RPMI7951 (cell line): ENCODE measurements at regions not wholly inside any gene's neighbourhood (a gene's known extent, or its start where the extent isn't known, plus 50 kb on each side); places are given as distances from the start of the nearest gene placed in this dataset.
"Not testable (repeated sequence)": the region's sequence is repeated elsewhere in the genome, so short reads cannot be mapped to it uniquely, and the experiment has no call there.

Source experiments
- DNase-seq: peaks from one replicate; pipeline ENCODE4 v3.0.0-alpha.2; 2012; ENCODE audit warnings: low read depth

- peak; percentile 26 for DNase-seq
Observed at GRCh38 chrX:121642415-121642814, 595.0 kb downstream of the GLUD2 start.

- no peak for DNase-seq
Observed at GRCh38 chrX:121649417-121649816, 602.0 kb downstream of the GLUD2 start.

DNA sequence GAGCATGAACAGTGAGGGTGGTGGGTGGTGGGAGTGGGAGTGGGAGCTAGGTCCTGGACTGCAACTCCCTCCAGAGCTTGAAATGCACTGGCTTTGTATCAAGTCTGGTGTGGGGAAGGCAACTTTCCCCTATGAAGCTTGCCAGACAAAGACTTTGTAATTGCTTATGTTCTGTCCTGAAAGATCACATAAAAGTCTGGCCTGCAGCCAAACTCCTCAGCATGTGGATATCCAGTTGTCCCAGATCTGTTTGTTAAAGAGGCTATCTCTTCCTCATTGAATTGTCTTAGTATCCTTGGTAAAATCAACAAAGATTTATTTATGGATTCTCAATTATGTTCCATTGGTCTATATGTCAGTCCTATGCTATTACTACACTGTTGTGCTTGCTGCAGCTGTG, 607.9 kb downstream of the GLUD2 start:
- peak; percentile 1 for DNase-seq

GRCh38 chrX:121666171-121666570, 618.8 kb downstream of the GLUD2 start:
- DNase-seq = no peak

GRCh38 chrX:121671649-121672048, 624.2 kb downstream of the GLUD2 start:
- no peak for DNase-seq

GRCh38 chrX:121709236-121709635, 661.8 kb downstream of the GLUD2 start:
- DNase-seq = peak; percentile 65

GRCh38 chrX:121733514-121733913, 686.1 kb downstream of the GLUD2 start:
- DNase-seq = no peak

DNA sequence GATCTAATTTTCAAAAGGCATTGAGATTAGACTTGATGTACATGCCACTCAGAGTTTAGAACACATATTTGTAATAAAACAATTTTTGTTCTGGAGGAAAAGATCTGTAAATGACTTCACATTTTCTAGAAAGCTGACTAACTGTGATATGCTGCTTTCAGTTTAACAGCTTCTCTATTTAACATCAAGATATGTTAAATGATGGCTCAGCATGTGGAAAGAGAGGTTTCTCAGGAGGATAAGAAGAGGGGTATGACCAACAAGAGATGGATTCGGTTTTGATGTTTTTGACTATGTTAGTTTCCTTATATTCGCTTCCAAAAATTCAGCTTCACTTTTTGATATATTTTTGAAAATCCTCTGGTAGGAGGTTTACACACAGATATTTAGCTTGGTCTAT, 698.7 kb downstream of the GLUD2 start:
- DNase-seq = no peak

GRCh38 chrX:121753602-121754001, 706.2 kb downstream of the GLUD2 start:
- not testable (repeated sequence) for DNase-seq

DNA sequence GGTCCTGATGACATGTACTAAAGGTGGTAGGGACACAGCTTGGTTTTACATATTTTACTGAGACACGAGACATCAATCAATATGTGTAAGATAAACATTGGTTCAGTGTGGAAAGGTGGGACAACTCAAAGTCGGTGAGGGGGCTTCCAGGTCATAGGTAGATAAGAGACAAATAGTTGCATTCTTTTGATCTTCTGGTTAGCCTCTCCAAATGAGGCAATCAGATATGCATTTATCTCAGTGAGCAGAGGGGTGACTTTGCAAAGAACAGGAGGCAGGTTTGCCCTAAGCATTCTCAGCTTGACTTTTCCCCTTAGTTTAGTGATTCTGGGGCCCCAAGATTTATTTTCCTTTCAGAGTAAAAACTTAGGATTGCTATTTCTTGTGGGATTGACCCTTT, 706.9 kb downstream of the GLUD2 start:
- DNase-seq = no peak

DNA sequence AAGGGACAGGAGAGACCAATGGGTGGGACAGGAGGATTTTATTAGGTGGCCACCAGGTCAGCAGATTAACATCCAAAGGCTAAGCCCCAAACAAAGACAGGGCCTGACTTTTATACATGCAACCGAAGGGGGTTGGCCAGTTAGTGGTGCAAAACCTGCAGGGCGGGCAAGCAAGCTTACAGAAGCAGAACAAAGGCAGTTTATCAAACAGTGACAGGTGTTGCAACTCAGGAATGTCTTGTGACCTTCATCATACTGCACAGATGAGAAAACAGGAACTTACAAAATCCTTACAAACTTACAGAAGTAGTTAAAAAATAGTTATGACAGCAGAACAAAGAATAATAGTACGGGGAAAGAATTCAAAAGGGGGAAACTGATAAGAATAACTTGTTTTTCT, 708.1 kb downstream of the GLUD2 start:
- DNase-seq = no peak

DNA sequence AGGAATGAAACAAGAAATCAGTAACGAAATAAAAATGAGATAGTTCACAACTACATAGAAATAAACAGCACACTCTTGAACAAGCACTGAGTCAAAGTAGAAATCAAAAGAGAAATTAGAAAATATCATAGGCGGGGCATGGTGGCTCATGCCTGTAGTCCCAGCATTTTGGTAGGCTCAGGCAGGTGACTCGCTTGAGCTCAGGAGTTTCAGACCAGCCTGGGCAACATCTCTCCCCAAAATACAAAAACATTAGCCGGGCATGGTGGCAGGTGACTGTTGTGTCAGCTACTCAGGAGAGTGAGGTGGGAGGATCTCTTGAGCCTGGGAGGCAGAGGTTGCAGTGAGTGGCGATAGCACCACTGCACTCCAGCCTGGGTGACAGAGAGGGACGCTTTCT, 714.4 kb downstream of the GLUD2 start:
- DNase-seq = no peak

GRCh38 chrX:121763671-121764070, 716.3 kb downstream of the GLUD2 start:
- no peak for DNase-seq

DNA sequence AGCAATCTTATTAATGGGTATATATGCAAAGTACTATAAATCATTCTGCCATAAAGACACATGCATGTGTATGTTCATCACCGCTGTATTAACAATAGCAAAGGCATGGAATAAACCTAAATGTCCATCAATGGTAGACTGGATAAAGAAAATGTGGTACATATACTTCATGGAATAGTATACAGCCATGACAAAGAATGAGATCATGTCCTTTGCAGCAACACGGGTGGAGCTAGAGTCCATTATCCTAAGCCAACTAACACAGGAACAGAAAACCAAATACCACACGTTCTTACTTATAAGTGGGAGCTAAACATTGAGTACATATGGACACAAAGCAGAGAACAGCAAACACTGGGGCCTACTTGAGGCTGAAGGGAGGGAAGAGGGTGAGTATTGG, 720.8 kb downstream of the GLUD2 start:
- not testable (repeated sequence) for DNase-seq

DNA sequence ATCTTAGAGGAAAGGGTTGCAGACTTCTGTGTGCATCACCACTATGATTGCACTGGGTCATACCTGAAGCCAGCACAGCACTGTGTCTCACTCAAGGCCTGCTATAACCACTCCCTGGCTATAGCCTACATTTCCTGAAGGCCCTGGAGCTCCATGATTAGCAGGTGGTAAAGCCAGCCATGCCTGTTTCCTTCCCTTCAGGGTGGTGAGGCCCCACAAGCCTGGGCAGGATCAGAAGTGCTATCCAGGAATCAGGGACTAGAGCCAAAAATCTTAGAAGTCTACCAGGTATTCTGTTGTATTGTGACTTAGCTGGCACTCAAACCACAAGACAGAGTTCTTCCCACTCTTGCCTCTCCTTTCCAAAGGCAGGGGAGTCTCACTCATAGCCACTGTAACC, 734.6 kb downstream of the GLUD2 start:
- DNase-seq = no peak

- DNase-seq = no peak
Observed at GRCh38 chrX:121782544-121782943, 735.1 kb downstream of the GLUD2 start.

DNA sequence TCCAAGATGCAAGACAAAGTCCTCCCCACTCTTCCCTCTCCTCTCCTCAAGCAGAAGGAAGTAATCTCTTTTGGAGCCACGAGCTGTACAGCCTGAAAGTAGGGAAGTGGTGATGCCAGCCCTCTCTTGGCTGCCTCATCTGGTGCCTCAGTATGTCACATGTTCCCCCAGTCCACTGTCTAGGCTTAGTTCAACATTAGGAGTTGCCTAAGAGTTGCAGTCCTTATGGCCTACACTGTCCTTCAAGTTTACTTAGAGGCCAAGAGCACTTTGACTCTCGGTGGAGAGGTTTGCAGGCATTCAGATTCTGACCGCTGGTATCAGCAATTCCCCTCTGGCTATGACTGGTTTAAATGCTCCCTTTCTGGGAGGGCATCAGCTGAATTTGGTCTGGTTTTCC, 735.6 kb downstream of the GLUD2 start:
- no peak for DNase-seq

DNA sequence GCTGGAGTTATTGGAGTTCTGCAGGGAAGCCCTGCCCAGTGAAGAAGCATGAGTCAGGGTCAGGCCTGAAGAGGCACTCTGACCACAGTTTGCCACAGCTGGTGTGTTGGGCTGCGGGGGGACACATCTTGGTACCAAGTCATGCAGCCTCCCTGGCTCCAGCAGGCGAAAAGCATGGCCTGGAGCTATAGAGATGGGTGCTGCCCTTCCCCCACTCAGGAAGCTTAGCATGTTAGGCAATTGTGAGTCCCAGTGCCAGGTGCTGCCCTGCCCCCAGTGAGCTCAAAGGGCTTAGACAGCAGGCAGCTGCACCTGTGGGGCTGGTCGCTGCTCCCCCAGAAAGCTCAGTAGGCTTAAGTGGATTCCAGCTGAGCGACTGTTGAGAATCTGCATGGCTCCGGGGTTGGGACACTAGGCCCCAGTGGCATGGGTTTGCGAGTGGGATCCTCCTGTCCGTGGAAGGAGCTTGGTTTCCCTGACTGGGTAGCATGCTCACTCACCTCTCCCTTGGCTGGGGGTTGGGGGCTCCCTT, 755.5 kb downstream of the GLUD2 start:
- DNase-seq = peak; percentile 54

GRCh38 chrX:121823406-121823805, 776.0 kb downstream of the GLUD2 start:
- DNase-seq = no peak

GRCh38 chrX:121831601-121832000, 784.2 kb downstream of the GLUD2 start:
- DNase-seq = peak; percentile 20

GRCh38 chrX:121832446-121832845, 785.0 kb downstream of the GLUD2 start:
- DNase-seq = no peak

DNA sequence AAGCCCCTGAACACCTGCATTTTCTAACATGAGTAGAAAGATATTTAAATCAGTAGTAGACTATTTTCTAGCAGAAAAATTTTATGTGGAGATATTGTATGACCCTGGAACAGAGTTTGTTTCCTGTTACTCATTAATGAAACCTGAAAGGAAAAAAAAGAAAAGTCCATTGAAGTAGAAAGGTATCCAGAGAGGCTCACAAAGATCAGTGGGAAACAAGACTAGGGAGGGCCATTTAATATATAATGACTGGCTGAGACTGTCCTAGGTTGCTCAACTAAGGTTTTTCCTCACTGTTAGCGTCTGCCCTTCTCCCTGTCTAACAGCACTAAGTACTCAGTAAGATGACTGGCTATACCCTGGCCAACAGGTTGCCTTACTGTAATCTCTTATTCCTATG, 788.6 kb downstream of the GLUD2 start:
- no peak for DNase-seq

DNA sequence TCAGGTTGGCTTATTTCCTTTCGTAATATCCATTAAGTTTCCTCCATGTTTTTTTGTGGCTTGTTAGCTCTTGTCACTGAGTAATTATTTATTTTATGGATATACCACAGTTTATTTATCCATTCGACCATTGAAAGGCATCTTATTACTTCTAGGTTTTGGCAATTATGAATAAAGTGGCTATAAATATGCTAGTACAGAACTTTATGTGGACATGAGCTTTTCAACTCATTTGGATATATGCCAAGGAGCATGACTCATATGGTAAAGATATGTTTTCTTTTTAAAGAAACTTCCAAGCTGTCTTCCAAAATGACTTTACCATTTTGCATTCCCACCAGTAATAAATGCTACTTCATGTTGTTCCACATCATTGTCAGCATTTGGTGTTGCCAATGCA, 803.6 kb downstream of the GLUD2 start:
- peak; percentile 46 for DNase-seq

DNA sequence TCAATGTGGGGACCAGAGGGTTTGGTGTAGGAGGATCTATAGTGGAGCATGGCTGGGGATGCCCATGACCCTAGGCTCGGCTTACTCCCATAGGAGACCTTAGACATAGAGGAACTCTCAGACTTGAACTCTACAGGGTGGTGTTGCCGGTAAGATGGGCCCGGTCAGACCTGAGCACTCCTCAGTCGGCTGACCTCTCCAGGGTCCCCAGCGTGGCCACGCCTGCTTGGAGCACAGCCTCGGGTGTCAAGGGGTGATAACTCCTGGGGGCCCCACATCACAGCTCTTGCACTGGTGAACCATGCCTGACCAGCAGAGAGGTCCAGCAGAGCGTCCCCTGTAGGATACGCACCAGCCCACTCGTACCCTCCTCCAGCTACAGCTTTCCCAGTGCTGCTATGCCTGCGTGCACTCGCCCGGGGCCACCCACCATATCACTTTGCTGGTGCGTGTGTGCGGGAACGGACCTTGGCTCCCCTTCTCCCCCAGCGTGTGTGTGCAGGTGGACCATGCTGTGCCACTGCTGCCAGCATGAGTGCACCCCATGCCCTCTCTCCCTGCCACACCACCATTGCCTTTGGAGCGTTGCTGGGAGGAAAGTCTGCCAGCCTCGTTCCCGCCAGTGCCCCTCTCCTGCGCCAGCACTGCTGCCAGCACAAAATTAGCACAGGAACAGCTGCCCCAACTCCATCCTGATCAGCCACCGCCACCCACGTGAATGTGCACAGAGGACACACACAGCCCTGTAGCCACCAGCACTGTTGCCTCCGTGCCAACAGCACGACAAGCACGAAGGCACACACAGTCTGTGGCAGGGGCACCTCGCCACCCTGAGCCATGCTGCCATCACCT, 806.6 kb downstream of the GLUD2 start:
- DNase-seq = no peak
